K562 (cell line): ENCODE measurements at regions not wholly inside any gene's neighbourhood (a gene's known extent, or its start where the extent isn't known, plus 50 kb on each side); places are given as distances from the start of the nearest gene placed in this dataset.
"Not testable (repeated sequence)": the region's sequence is repeated elsewhere in the genome, so short reads cannot be mapped to it uniquely, and the experiment has no call there.

ENCODE experiments used
- ATAC-seq: fragments of 200-7000 bp; cut with Tn5 transposase; 3 replicates; pipeline ENCODE4 v1.9.1; 2020; ENCODE audit warnings: moderate library complexity
- BruUV-seq: library from RNA; stranded (reverse); fragments of 400-500 nt; replicated peaks from 2 replicates; lab custom pipeline; 2021; lab: Mats Ljungman, UMichigan
- CTCF ChIA-PET: fragments of 300-600 bp; formaldehyde crosslinking; extraction: SDS; loops from one replicate; lab custom pipeline; 2021; ENCODE audit warnings: low intra/inter-chr PET ratio; lab: Yijun Ruan, JAX
- POLR2A ChIA-PET: fragments of 300-600, 350-650 bp; sonication (Branson Sonifier 250); formaldehyde crosslinking; extraction: SDS; loops from one replicate; lab custom pipeline; 2021; ENCODE audit warnings: antibody characterized with exemption, inconsistent platforms; lab: Yijun Ruan, JAX
- DNase-seq, 4 experiments: peaks; one replicate each; pipeline versions ENCODE4 v3.0.0 to v3.0.0-alpha.2; 2011 to 2018; ENCODE audit warnings: low spot score in 3 of 4, mixed read lengths in 3 of 4; ENCODE audit errors: extremely low read depth in 1 of 4
- FAIRE-seq: peaks from 2 replicates; lab custom pipeline; 2011; peaks lifted over from hg19 to GRCh38; lab: Jason Lieb, UNC
- H2AFZ ChIP-seq: 2 replicates; pipeline ENCODE4 v1.6.0; 2011; ENCODE audit warnings: low read depth, low read length, control low read depth, inconsistent platforms
- H3K27ac ChIP-seq: fragments of 200-600 bp; 3 replicates; pipeline ENCODE4 v1.8.0; 2011; ENCODE audit warnings: low read depth, mild to moderate bottlenecking, control low read depth, inconsistent platforms, low read length, moderate library complexity, mixed read lengths; ENCODE audit errors: extremely low read depth
- H3K27me3 ChIP-seq, 2 experiments: fragments of 300-600 bp in 1 of 2; 2 replicates in 1 of 2; 3 replicates in 1 of 2; pipeline versions ENCODE4 v1.6.0 to v1.8.0; 2011; ENCODE audit warnings: inconsistent platforms in 2 of 2, low read length in 2 of 2, mild to moderate bottlenecking in 1 of 2, mixed read lengths in 1 of 2, moderate library complexity in 1 of 2; ENCODE audit not compliant: control insufficient read depth in 2 of 2, insufficient read depth in 2 of 2
- H3K36me3 ChIP-seq: fragments of 300-600 bp; 3 replicates; pipeline ENCODE4 v1.8.0; 2011; ENCODE audit warnings: mild to moderate bottlenecking, low read length, inconsistent platforms; ENCODE audit not compliant: control insufficient read depth, insufficient read depth
- H3K4me1 ChIP-seq, 2 experiments: fragments of 200-600 bp in 1 of 2; replicated peaks in 1 of 2; 2 replicates in 1 of 2; 3 replicates in 1 of 2; pipeline versions ENCODE4 v1.5.1 to v1.8.0; 2011; ENCODE audit warnings: inconsistent platforms in 2 of 2, low read length in 2 of 2, mild to moderate bottlenecking in 1 of 2, mixed read lengths in 1 of 2, moderate library complexity in 1 of 2; ENCODE audit not compliant: control insufficient read depth in 2 of 2, insufficient read depth in 2 of 2
- H3K4me2 ChIP-seq: 2 replicates; pipeline ENCODE4 v1.6.1; 2011; ENCODE audit warnings: low read length, control low read depth, inconsistent platforms, mixed read lengths; ENCODE audit not compliant: insufficient read depth
- H3K4me3 ChIP-seq: fragments of 200-600 bp; sonication (generic), shearing (Covaris generic); 2 replicates; pipeline ENCODE4 v1.5.1; 2016; ENCODE audit warnings: control low read depth, inconsistent platforms
- H3K79me2 ChIP-seq: fragments of 200-600 bp; 3 replicates; pipeline ENCODE4 v1.8.0; 2011; ENCODE audit warnings: low read length, inconsistent platforms; ENCODE audit not compliant: control insufficient read depth, insufficient read depth
- H3K9ac ChIP-seq, 2 experiments: 2 replicates each; pipeline versions ENCODE4 v1.6.0 to v1.6.1; 2011; ENCODE audit warnings: low read depth in 2 of 2, low read length in 2 of 2, control low read depth in 1 of 2, inconsistent platforms in 1 of 2, mild to moderate bottlenecking in 1 of 2, mixed read lengths in 1 of 2; ENCODE audit not compliant: insufficient read depth in 1 of 2
- H3K9me1 ChIP-seq: one replicate; pipeline ENCODE4 v1.6.0; 2011; ENCODE audit warnings: inconsistent platforms, mild to moderate bottlenecking, low read length, moderate library complexity; ENCODE audit not compliant: control insufficient read depth, insufficient read depth
- H3K9me3 ChIP-seq: replicated peaks from 2 replicates; pipeline ENCODE4 v1.5.1; 2011; ENCODE audit warnings: low read depth, low read length, inconsistent platforms; ENCODE audit not compliant: control insufficient read depth, insufficient read depth
- H4K20me1 ChIP-seq: replicated peaks from 2 replicates; pipeline ENCODE4 v1.6.1; 2011; ENCODE audit warnings: low read length, inconsistent platforms, mixed read lengths; ENCODE audit not compliant: control insufficient read depth, insufficient read depth
- IFI16 ChIP-seq: fragments of 250-450 bp; sonication (Bioruptor Pico); IDR thresholded peaks from 2 replicates; pipeline ENCODE4 v2.1.2; 2022; ENCODE audit warnings: mild to moderate bottlenecking, inconsistent platforms
- PHB ChIP-seq: fragments of 250-450 bp; sonication (Bioruptor Pico); IDR thresholded peaks from 2 replicates; pipeline ENCODE4 v1.5.0; 2021
- RBM25 ChIP-seq: fragments of 200-400 bp; formaldehyde crosslinking; IDR thresholded peaks from 2 replicates; pipeline ENCODE4 v1.6.1; 2018; ENCODE audit warnings: low read length, low read depth, moderate library complexity; ENCODE audit not compliant: severe bottlenecking
- TCF7L2 ChIP-seq: fragments of 150-350 bp; IDR thresholded peaks from 2 replicates; pipeline ENCODE4 v1.6.1; 2016; ENCODE audit warnings: low read depth, mild to moderate bottlenecking, low read length, moderate library complexity
- YBX1 ChIP-seq: fragments of 450-650 bp; IDR thresholded peaks from 2 replicates; pipeline ENCODE4 v1.7.1; 2016; ENCODE audit warnings: mild to moderate bottlenecking
- ZKSCAN1 ChIP-seq: fragments of 150-350 bp; IDR thresholded peaks from 2 replicates; pipeline ENCODE4 v1.6.1; 2016; ENCODE audit warnings: low read depth, low read length
- ZNF146 ChIP-seq: IDR thresholded peaks from one replicate; pipeline ENCODE4 v1.6.1; 2018; ENCODE audit warnings: missing compliant biosample characterization; ENCODE audit not compliant: unreplicated experiment
- WGBS: fragments of 100-300 bp; shearing (Covaris generic); methylation state at CpG from one replicate; pipeline ENCODE4 v1.1.6; 2016; ENCODE audit warnings: low coverage, mixed read lengths; ENCODE audit not compliant: insufficient coverage; ENCODE audit errors: missing lambda C conversion rate; 5-methylcytosine and 5-hydroxymethylcytosine counted together
- in situ Hi-C: fragments of 300-500 bp; cut with MboI; formaldehyde crosslinking; loops from 4 replicates; pipeline ENCODE4 v1.15.0; 2018; ENCODE audit warnings: inconsistent platforms, mixed read lengths
- intact Hi-C: fragments of 100-400 bp; cut with micrococcal nuclease; formaldehyde crosslinking; loops from 2 replicates; pipeline ENCODE4 v1.14.2; 2022
- TF ChIP-seq, protein P1 (sequence below): fragments of 450-650 bp; formaldehyde crosslinking; IDR thresholded peaks from 2 replicates; pipeline ENCODE4 v1.4.0; 2022; ENCODE audit warnings: missing genetic modification characterization

DNA sequence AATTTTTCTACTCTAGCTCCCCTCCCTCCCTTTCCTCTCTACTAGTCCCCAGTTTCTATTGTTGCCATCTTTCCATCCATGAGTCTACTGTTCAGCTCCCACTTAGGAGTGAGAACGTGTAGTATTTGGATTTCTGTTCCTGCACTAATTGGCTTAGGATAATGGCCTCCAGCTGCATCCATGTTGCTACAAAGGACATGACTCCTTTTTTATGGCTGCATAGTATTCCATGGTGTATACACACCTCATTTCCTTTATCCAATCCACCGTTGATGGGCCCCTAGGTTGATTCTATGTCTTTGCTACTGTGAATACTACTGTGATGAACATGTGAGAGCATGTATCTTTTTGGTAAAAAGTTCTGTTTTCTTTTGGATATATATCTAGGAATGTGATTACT lies 138.9 kb upstream of the MSX2 start:
- POLR2A ChIA-PET = no interaction called here
- Histone ChIP-seq H3K4me2 (no peak overlapping the region), H3K9me1 (no peaks in the 10 kb centered on the region), H3K27me3 (peaks cover 0 to 9% of the 10 kb centered on the region in 2 experiments; a peak in 2 of 5 replicates), H3K9me3 (no peaks in the 10 kb centered on the region)
- no peak for TF ChIP-seq YBX1
- no peak for TF ChIP-seq IFI16
- TF ChIP-seq ZKSCAN1 = no peak
- TF ChIP-seq RBM25 = peak; percentile 34
- TF ChIP-seq ZNF146 = peak; percentile 86
- TF ChIP-seq TCF7L2 = no peak
- TF ChIP-seq PHB (CRISPR knock-in tag) = no peak
- TF ChIP-seq, protein P1, sequence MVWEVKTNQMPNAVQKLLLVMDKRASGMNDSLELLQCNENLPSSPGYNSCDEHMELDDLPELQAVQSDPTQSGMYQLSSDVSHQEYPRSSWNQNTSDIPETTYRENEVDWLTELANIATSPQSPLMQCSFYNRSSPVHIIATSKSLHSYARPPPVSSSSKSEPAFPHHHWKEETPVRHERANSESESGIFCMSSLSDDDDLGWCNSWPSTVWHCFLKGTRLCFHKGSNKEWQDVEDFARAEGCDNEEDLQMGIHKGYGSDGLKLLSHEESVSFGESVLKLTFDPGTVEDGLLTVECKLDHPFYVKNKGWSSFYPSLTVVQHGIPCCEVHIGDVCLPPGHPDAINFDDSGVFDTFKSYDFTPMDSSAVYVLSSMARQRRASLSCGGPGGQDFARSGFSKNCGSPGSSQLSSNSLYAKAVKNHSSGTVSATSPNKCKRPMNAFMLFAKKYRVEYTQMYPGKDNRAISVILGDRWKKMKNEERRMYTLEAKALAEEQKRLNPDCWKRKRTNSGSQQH (CRISPR knock-in tag) = no peak
- TF ChIP-seq, all 486 proteins: peak for 2
- Histone ChIP-seq H3K9ac (no peak overlapping the region), H3K36me3 (no peaks in the 10 kb centered on the region), H3K27ac (no peak overlapping the region), H3K79me2 (no peaks in the 10 kb centered on the region), H4K20me1 (no peaks in the 10 kb centered on the region), H3K4me3 (no peak overlapping the region), H3K4me1 (peaks cover 0 to 2% of the 10 kb centered on the region in 2 experiments; a peak in 3 of 5 replicates), H2AFZ (no peak overlapping the region)
- DNase-seq = no peak
- ATAC-seq = no peak
- 0% methylated on average over 2 of the region's 2 CpGs for WGBS
- no peak for FAIRE-seq
- BruUV-seq = no TSS peak
- CTCF ChIA-PET = no interaction called here
- intact Hi-C loops (no loop called here), in situ Hi-C loops (no loop called here)

GRCh38 chr5:174586163-174586562 lies 138.2 kb upstream of the MSX2 start:
- H3K4me1 ChIP-seq, H3K9ac ChIP-seq, H3K4me3 ChIP-seq, H4K20me1 ChIP-seq, intact Hi-C loops, H2AFZ ChIP-seq, FAIRE-seq, H3K4me2 ChIP-seq, H3K9me3 ChIP-seq, H3K36me3 ChIP-seq, H3K27me3 ChIP-seq, POLR2A ChIA-PET, CTCF ChIA-PET, DNase-seq, ATAC-seq, H3K9me1 ChIP-seq, in situ Hi-C loops, BruUV-seq, H3K79me2 ChIP-seq, H3K27ac ChIP-seq: not testable (repeated sequence)
- 3% methylated on average over 4 of the region's 4 CpGs for WGBS
